HG03175 (cell line): ENCODE measurements at regions not wholly inside any gene's neighbourhood (a gene's known extent, or its start where the extent isn't known, plus 50 kb on each side); places are given as distances from the start of the nearest gene placed in this dataset.

Source experiments
- ATAC-seq: cut with Tn5 transposase; IDR thresholded peaks from one replicate; pipeline ENCODE4 v1.9.1; 2021; ENCODE audit warnings: mild to moderate bottlenecking, moderate library complexity; ENCODE audit not compliant: unreplicated experiment

GRCh38 chr2:82879803-82880202 lies 1579.3 kb downstream of the SUCLG1 start:
- no peak for ATAC-seq

DNA sequence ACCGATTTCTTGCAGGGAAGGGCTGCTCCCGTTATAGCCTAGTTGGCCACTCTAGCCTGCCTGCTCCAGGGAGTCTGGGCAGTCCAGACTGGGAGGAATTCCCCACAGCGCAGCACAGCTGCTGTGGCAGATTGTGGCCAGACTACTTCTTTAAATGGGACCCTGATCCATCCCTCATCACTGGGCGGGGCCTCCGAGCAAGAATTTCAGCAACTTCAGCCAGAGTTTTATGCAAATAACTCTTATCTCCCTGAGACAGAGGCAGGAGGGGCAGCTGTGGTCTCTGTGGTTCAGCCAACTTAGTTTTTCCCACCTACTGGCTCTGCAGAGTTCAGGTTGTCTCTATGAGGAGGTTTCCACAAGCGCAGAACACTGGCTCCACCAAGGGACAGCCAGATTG lies 1583.2 kb downstream of the SUCLG1 start:
- no peak for ATAC-seq

- no peak for ATAC-seq
These were observed 1601.1 kb downstream of the SUCLG1 start for GRCh38 chr2:82857967-82858366.

DNA sequence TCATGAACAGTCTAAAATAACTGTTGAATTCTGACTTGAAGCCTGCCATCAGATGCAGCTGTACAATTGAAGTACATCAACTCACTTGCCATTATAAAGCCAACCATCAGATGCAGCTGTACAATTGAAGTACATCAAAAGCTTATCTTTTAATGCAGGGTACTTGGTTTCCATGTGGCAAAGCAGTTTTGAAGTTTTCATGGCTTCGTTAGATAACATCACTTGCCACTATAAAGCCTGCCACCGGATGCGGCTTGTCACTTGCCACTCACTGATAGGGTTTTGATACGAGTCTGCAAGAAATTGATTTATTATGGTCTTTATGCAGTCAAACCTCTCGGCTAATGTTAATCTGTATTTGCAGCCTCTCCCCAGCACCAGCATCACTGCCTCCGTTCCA lies 1605.8 kb downstream of the SUCLG1 start:
- ATAC-seq = no peak

DNA sequence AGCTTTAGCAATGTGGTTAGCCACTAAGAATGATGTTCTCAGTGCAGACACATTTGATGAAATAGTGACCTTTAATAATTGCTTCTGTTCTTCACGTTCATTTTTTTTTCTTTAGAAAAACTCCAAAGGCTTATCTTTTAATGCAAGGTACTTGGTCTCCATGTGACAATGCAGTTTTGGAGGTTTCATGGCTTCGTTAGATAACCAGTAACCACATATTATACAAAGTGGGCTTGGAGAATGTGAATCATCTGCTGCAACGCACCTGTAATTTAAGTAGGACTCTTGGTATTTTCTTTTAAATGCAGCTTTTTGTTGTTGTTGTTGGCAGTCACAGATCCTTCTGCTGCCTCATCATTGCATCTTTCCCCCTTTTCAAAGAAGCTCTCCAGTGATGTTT lies 1606.3 kb downstream of the SUCLG1 start:
- ATAC-seq = no peak

DNA sequence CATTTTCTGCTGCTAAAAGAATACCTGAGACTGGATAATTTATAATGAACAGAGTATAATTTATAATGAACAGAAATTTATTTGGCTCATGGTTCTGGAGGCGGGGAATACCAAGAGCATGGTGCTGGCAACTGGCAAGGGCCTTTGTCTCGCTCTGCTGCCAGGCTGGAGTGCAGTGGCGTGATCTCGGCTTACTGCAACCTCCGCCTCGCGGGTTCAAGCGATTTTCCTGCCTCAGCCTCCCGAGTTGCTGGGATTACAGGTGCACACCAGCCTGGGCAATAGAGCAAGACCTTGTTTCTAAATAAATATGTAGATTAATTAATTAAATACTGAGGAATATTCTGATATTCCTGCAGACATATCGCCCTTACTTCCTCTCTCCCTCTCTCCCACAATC lies 1610.8 kb downstream of the SUCLG1 start:
- no peak for ATAC-seq

DNA sequence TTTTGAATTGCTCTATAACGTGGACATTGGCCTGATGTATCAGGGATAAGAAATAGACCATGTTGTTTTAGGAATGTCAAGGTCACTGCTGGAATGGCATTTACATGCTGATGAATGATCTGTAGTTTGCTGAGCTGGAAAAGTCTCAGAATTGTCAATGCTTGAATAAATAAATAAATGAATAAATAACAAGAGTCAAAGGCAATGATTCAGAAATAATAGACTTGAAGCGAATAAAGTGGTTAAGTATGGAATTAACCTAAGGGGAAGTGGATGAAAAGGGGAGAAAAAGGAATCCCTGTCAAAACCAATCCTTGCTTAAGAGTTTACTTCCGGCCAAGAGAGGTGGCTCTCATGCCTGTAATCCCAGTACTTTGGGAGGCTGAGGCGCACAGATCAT lies 1620.0 kb downstream of the SUCLG1 start:
- ATAC-seq = no peak

GRCh38 chr2:82837588-82838304 lies 1621.3 kb downstream of the SUCLG1 start:
- ATAC-seq = no peak

DNA sequence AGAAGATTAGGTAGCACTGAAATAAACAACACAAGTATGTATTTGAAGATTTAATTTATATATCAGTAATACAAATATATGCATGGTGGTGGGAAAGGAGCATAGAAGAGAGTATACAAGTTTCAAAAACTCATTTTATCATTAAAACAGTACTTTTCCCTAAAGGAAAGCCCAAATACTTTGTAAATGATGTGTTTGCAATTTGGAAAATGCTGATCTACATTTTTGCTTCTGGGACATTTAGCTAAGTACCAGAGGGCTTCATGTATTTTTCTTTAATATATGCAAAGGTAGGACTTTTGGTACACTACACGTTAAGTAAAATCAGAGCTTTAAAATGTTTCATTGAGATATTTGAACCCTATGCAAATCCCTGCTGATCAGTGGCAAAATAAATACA lies 1624.2 kb downstream of the SUCLG1 start:
- no peak for ATAC-seq

DNA sequence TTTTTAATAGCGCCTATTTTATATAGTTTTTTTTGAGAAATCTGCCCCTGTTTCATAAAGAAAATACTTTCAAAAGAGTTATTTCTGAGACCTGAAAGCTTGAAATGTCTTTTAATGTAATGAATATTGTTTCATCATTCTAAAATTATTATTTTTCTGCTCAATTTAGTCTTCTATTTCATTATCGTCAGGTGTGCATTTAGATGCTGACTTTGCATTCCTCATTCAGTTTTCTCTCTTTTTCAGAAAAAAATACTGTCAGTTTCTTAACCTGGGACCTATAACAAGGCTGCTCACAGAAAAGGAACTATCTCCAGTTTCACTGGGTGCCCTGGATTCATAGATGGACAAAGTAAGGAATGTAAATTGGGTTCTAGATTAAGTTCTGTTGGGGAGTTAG lies 1631.7 kb downstream of the SUCLG1 start:
- no peak for ATAC-seq

DNA sequence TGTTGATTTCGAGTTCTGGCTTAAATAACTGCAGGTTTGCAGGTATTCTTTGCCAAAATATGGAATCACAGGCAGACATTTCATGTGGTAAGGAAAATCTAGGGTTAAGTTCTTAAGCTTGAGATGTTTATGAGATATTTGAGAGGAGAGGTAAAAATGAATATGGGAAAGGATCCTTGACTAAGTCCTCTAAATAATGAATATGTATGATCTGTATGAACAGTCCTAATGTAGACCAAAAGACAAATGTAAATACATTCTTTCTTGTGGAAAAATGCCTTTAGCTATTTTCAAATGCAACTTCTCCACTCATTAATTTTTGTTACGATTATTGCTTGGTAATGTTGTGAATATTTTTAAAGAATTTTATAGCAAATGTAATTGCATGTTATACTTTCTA lies 1632.6 kb downstream of the SUCLG1 start:
- ATAC-seq = no peak

DNA sequence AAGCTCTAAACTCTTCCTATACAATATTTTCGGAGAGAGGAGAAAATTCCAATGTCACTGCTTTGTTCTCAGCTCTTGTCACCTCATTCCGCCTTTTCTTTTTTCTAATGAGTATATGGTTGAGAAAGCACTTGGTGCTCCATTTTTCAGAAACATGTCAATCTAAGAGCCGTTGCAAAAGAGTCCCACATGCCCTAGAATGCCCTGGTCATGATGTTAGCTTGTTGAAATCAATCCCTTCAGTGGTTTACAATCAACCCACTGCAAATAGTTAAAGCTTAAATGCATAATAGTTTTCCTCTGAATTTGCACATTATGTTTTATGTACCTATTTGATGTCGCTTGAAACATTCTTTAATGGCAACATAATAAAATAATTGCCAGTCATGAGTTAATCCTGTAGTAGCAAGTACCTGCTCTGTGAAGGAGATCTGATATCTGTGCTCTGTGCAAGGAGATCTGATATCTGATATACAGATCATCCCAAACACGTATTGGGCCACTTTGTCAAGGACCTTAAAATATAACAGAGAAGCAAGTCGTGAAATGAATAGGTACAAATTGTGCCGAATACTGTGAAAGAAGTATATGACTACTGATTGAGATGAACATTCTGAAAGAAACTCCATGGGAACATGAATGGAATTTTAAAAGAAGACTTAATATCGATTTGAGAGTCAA lies 1633.5 kb downstream of the SUCLG1 start:
- no peak for ATAC-seq

DNA sequence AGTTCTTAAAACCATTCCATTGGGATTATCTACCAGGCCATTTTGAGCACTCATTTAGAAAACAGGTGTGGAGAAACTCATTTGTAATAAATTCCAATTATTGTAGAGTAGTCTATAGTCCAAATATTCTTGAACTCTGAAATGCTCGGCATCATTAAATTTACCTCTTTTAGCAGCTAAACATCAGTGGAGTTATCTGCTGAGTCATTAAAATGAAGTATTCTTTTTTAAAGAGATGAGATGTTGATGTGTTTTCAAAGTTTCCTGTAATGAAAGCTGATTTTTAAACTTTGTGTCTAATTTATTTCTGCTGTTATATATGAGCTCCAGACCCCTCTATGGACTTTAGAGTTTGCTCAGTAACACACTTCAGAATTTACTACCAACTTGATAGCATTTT lies 1635.2 kb downstream of the SUCLG1 start:
- ATAC-seq = no peak

DNA sequence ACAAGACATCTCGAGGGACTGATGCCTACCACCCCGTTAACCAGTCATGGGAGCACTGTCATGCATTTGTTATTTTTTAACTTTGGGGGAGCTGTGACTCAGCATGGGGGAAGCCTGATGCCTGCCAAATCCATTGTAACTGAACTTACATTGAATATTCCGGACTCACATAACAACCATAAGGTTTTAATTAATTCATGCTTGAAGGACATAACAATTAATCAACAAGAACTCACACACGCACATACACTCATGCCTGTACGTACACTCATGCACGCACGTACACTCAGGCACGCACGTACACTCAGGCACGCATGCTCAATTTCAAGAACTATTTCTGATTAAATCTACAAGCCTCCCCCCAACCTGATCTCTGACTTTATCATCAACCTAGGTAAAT lies 1639.1 kb downstream of the SUCLG1 start:
- no peak for ATAC-seq

- no peak for ATAC-seq
These were observed 1644.9 kb downstream of the SUCLG1 start for GRCh38 chr2:82814146-82814545.

DNA sequence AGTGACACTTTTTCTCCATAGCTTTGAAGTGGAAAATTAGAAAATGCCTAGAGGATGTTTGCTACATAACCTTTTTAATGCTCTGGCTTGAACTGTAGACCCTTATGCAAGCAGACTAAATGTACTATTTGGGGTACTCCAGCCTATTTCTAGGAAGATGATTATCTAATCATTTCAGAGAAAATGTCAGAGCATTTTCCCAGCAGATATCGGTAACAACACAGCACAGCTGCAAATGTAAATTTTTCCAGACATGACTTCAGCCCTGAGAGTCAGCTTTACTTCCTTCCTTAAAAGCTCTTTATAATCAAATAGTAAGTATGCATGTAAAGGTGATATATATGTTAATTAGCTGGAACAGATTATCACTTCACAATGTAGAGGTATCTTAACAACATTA lies 1647.1 kb downstream of the SUCLG1 start:
- no peak for ATAC-seq

- ATAC-seq = no peak
These were observed 1655.8 kb downstream of the SUCLG1 start for GRCh38 chr2:82803307-82803706.

DNA sequence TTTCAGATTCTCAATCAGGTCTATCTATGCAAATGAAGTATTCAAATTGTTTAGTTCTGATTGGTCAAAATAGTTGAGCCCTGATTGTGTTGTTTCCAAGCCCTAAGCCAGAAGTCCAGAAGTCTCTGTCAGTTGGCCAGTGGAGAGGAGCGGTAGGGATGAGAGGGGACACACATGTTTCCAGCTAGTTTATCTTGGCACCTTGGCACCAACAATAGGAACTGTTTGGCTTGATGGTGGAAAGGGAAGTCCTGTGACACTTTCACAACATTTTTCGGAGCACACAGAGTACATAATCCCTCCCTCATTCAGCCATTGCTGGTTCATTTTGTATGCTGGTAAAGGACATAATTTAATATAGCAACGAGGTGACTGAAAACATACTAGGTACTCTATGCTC lies 1661.6 kb downstream of the SUCLG1 start:
- ATAC-seq = no peak

- no peak for ATAC-seq
These were observed 1662.9 kb downstream of the SUCLG1 start for GRCh38 chr2:82796132-82796531.

DNA sequence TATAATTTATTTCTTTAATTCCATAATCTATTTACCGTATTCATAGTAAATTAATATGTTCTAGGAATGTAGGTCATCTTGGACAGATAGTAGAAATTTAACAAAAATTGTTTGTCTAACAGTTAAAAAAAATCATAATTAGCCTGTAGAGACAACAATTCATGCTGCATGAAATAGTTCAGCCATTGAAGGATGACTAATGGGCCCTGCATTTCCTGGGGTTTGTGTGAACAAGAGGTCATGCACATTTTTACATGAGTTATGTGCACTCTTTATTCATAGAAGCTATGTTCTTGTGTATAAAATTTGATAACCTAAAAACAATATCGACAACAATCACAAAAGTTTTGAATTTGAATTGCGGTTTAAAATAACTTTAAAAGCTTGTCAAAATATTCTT lies 1663.6 kb downstream of the SUCLG1 start:
- ATAC-seq = no peak

- ATAC-seq = no peak
These were observed 1665.2 kb downstream of the SUCLG1 start for GRCh38 chr2:82793711-82794435.

DNA sequence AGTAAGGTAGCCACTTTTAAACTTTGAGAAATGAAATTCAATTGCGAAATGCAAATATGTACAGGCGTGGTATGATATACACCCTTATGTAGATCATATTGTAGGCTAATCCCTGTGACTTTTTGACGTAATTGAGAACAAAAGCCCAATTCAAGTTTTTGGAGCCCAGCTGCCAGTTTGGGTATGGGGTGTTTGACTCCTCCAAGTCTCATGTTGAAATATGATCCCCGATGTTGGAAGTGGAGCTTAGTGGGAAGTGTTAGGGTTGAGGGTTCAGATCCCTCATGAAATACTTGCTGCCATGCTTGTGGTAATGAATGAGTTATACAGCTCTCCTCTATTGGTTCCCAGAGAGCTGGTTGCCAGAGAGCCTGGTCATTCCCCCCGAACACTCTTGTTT lies 1666.8 kb downstream of the SUCLG1 start:
- ATAC-seq = no peak
